ENCODE measurements at regions not wholly inside any gene's neighbourhood (a gene's known extent, or its start where the extent isn't known, plus 50 kb on each side); places are given as distances from the start of the nearest gene placed in this dataset.

GRCh38 chr4:66062921-66063320 is 392.6 kb upstream of the EPHA5 start:
- peak; percentile 33 for TF ChIP-seq CTCF (IDR thresholded peaks at IDR 0.05; ENCODE audit: partially characterized antibody, unreplicated experiment)
- no peaks in the 10 kb centered on the region for H3K36me3 Mint-ChIP-seq (ENCODE audit: unreplicated experiment)

GRCh38 chr4:66062044-66062443 is 391.8 kb upstream of the EPHA5 start:
- Mint-ChIP-seq H3K4me3 (ENCODE audit: unreplicated experiment) (peak overlapping the region; percentile 80), H3K27me3 (ENCODE audit: unreplicated experiment) (no peaks in the 10 kb centered on the region), H3K27ac (ENCODE audit: unreplicated experiment) (peak overlapping the region; percentile 93), H3K4me1 (ENCODE audit: low read depth, unreplicated experiment) (peaks cover 31% of the 10 kb centered on the region), H3K36me3 (ENCODE audit: unreplicated experiment) (no peaks in the 10 kb centered on the region), H3K9me3 (ENCODE audit: unreplicated experiment) (peaks cover 10% of the 10 kb centered on the region)
- no peak for DNase-seq
- TF ChIP-seq CTCF (IDR thresholded peaks at IDR 0.05; ENCODE audit: partially characterized antibody, unreplicated experiment), result no peak

More at GRCh38 chr4:66062921-66063320, 392.6 kb upstream of the EPHA5 start:
- Mint-ChIP-seq H3K27me3 (ENCODE audit: unreplicated experiment) (no peaks in the 10 kb centered on the region), H3K4me1 (ENCODE audit: low read depth, unreplicated experiment) (peaks cover 31% of the 10 kb centered on the region), H3K27ac (ENCODE audit: unreplicated experiment) (peak overlapping the region; percentile 93), H3K9me3 (ENCODE audit: unreplicated experiment) (peaks cover 10% of the 10 kb centered on the region), H3K4me3 (ENCODE audit: unreplicated experiment) (peak overlapping the region; percentile 75)
- DNase-seq, result no peak

GRCh38 chr4:66059556-66059955 is 389.3 kb upstream of the EPHA5 start:
- H3K4me3 Mint-ChIP-seq (ENCODE audit: unreplicated experiment), result no peak overlapping the region
- peaks cover 11% of the 10 kb centered on the region for H3K9me3 Mint-ChIP-seq (ENCODE audit: unreplicated experiment)
- H3K27me3 Mint-ChIP-seq (ENCODE audit: unreplicated experiment), result no peaks in the 10 kb centered on the region
- TF ChIP-seq CTCF (IDR thresholded peaks at IDR 0.05; ENCODE audit: partially characterized antibody, unreplicated experiment), result no peak
- no peaks in the 10 kb centered on the region for H3K36me3 Mint-ChIP-seq (ENCODE audit: unreplicated experiment)
- no peak overlapping the region for H3K27ac Mint-ChIP-seq (ENCODE audit: unreplicated experiment)
- DNase-seq, result no peak
- peaks cover 30% of the 10 kb centered on the region for H3K4me1 Mint-ChIP-seq (ENCODE audit: low read depth, unreplicated experiment)

GRCh38 chr4:66059136-66059535 is 388.8 kb upstream of the EPHA5 start:
- Mint-ChIP-seq H3K9me3 (ENCODE audit: unreplicated experiment) (peaks cover 11% of the 10 kb centered on the region), H3K36me3 (ENCODE audit: unreplicated experiment) (no peaks in the 10 kb centered on the region), H3K27ac (ENCODE audit: unreplicated experiment) (no peak overlapping the region), H3K4me1 (ENCODE audit: low read depth, unreplicated experiment) (peaks cover 26% of the 10 kb centered on the region), H3K4me3 (ENCODE audit: unreplicated experiment) (no peak overlapping the region), H3K27me3 (ENCODE audit: unreplicated experiment) (no peaks in the 10 kb centered on the region)
- TF ChIP-seq CTCF (IDR thresholded peaks at IDR 0.05; ENCODE audit: partially characterized antibody, unreplicated experiment), result no peak
- DNase-seq, result no peak

GRCh38 chr4:66055999-66056398 is 385.7 kb upstream of the EPHA5 start:
- Mint-ChIP-seq H3K27ac (ENCODE audit: unreplicated experiment) (no peak overlapping the region), H3K4me1 (ENCODE audit: low read depth, unreplicated experiment) (peaks cover 18% of the 10 kb centered on the region), H3K4me3 (ENCODE audit: unreplicated experiment) (no peak overlapping the region), H3K9me3 (ENCODE audit: unreplicated experiment) (peaks cover 2% of the 10 kb centered on the region), H3K27me3 (ENCODE audit: unreplicated experiment) (no peaks in the 10 kb centered on the region), H3K36me3 (ENCODE audit: unreplicated experiment) (peaks cover 4% of the 10 kb centered on the region)
- DNase-seq, result no peak
- no peak for TF ChIP-seq CTCF (IDR thresholded peaks at IDR 0.05; ENCODE audit: partially characterized antibody, unreplicated experiment)
